ENCODE measurements at regions not wholly inside any gene's neighbourhood (a gene's known extent, or its start where the extent isn't known, plus 50 kb on each side); places are given as distances from the start of the nearest gene placed in this dataset.

- Histone ChIP-seq H3K27ac (ENCODE audit: low read depth, low read length) (no peak overlapping the region), H3K4me3 (replicated peaks in 1 of 2; ENCODE audit: low read depth in 1 of 2, low read length in 2 of 2) (no peak overlapping the region), H3K79me2 (ENCODE audit: insufficient read depth, low read length) (no peaks in the 10 kb centered on the region), H3K9me3 (ENCODE audit: control insufficient read depth in 1 of 2, insufficient read depth in 1 of 2, low read depth in 1 of 2, low read length in 2 of 2) (no peaks in the 10 kb centered on the region), H3K27me3 (ENCODE audit: insufficient read depth, low read length) (no peaks in the 10 kb centered on the region), H3K9ac (ENCODE audit: low read length) (no peak overlapping the region), H3K9me2 (ENCODE audit: insufficient read depth) (no peaks in the 10 kb centered on the region), H3K36me3 (ENCODE audit: control insufficient read depth in 1 of 2, insufficient read depth in 2 of 2, low read length in 2 of 2) (no peaks in the 10 kb centered on the region), H4K20me1 (ENCODE audit: insufficient read depth) (no peaks in the 10 kb centered on the region), H3K4me1 (ENCODE audit: control insufficient read depth in 1 of 2, insufficient read depth in 2 of 2, low read length in 2 of 2) (peaks cover 21 to 34% of the 10 kb centered on the region in 2 experiments), H2AFZ (ENCODE audit: low read depth, low read length, poor library complexity, severe bottlenecking) (no peak overlapping the region), H3K4me2 (ENCODE audit: low read length) (no peak overlapping the region)
- TF ChIP-seq POLR2A (IDR thresholded peaks at IDR 0.05; ENCODE audit: borderline replicate concordance, extremely low read depth, insufficient read depth, insufficient read length), result no peak
- no peak for TF ChIP-seq ZNF274 (IDR thresholded peaks at IDR 0.05; ENCODE audit: low read depth, low read length)
- no peak for TF ChIP-seq ZFX (IDR thresholded peaks at IDR 0.05)
- no peak for TF ChIP-seq FOSL1 (IDR thresholded peaks at IDR 0.05; ENCODE audit: low read depth)
- TF ChIP-seq REST (IDR thresholded peaks at IDR 0.05; ENCODE audit: low read depth), result no peak
- TF ChIP-seq POLR2AphosphoS5 (IDR thresholded peaks at IDR 0.05; ENCODE audit: low read depth, low read length), result no peak
- TF ChIP-seq, protein P1, sequence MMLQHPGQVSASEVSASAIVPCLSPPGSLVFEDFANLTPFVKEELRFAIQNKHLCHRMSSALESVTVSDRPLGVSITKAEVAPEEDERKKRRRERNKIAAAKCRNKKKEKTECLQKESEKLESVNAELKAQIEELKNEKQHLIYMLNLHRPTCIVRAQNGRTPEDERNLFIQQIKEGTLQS (IDR thresholded peaks at IDR 0.05), result no peak
- TF ChIP-seq CBX3 (IDR thresholded peaks at IDR 0.05; ENCODE audit: low read depth), result no peak
- no peak for TF ChIP-seq RAD21 (IDR thresholded peaks at IDR 0.05; ENCODE audit: low read depth)
- no peak for TF ChIP-seq SP1 (IDR thresholded peaks at IDR 0.05; ENCODE audit: low read depth)
- TF ChIP-seq SRF (IDR thresholded peaks at IDR 0.05; ENCODE audit: low read depth), result no peak
- no peak for TF ChIP-seq ELF1 (IDR thresholded peaks at IDR 0.05; ENCODE audit: borderline replicate concordance, low read depth)
- RAD21 ChIA-PET (ENCODE audit: low non-redundant PET in 1 of 2, low total read pairs in 2 of 2, uncharacterized antibody in 2 of 2, unreplicated experiment in 2 of 2), result no interaction called here
- POLR2A ChIA-PET, result interaction anchor here (0.7 kb wide), 1 partner anchor 480 kb away, joined by 5 read pairs; no protein-coding TSS in a partner anchor
- ATAC-seq (no peak), DNase-seq (ENCODE audit: low read depth, low spot score) (no peak)
- CTCF ChIA-PET, result no interaction called here
- no TSS peak for BruUV-seq (replicated peaks)
- intact Hi-C loops (cut with micrococcal nuclease), result no loop called here
Observed at GRCh38 chr5:174590820-174591219, 133.6 kb upstream of the MSX2 start.

Measured in HCT116 (cell line).